ENCODE measurements at regions not wholly inside any gene's neighbourhood (a gene's known extent, or its start where the extent isn't known, plus 50 kb on each side); places are given as distances from the start of the nearest gene placed in this dataset.
"Not testable (repeated sequence)": the region's sequence is repeated elsewhere in the genome, so short reads cannot be mapped to it uniquely, and the experiment has no call there.

DNA sequence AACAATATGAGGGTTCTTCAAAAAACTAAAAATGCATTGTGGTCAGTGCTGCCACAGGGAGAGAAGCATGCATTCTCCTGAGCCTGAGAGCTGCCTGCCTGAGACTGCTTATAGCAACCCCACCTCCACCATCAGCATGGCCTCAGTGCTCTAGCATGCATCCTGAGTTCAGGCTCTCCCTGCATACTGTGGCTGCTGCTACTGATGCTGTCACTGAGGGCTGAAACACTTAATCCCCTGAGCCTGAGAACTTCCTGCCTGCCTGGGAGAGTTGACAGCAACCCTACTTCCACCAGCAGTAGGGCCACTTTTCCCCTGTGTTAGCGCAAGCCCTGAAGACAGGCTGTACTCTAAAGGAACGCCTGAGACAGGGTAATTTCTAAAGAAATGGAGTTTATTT lies 206.0 kb downstream of the FBXO4 start:
- H3K36me3 ChIP-seq (replicated peaks; ENCODE audit: control insufficient read depth, insufficient read depth, low read length): no peaks in the 10 kb centered on the region
- peak; percentile 1 for DNase-seq
- no peak overlapping the region for H3K4me3 ChIP-seq (ENCODE audit: insufficient read depth, low read depth, low read length)
- H3K27me3 ChIP-seq (ENCODE audit: control insufficient read depth, insufficient read depth, low read length): no peaks in the 10 kb centered on the region

DNA sequence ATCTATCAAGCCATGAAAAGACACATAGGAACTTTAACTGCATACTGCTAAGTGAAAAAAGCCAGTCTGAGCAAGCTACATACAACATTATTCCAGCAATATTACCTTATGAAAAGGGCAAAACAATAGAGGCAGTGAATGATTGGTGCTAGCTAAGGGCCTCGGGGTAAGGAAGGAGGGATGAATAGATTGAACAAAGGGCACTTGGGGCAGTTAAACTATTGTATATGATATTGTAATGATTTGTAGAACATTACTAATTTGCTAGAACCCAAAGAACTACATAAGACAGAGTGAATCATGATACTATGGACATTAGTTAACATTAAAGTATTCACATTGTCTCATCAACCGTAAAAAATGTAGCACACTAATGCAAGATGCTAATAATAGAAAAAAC lies 218.3 kb downstream of the FBXO4 start:
- Histone ChIP-seq H3K27me3 (ENCODE audit: control insufficient read depth, insufficient read depth, low read length) (no peaks in the 10 kb centered on the region), H3K36me3 (replicated peaks; ENCODE audit: control insufficient read depth, insufficient read depth, low read length) (no peaks in the 10 kb centered on the region), H3K4me3 (ENCODE audit: insufficient read depth, low read depth, low read length) (no peak overlapping the region)
- no peak for DNase-seq

GRCh38 chr5:42148813-42149212 lies 223.7 kb downstream of the FBXO4 start:
- no peaks in the 10 kb centered on the region for H3K36me3 ChIP-seq (replicated peaks; ENCODE audit: control insufficient read depth, insufficient read depth, low read length)
- H3K27me3 ChIP-seq (ENCODE audit: control insufficient read depth, insufficient read depth, low read length): no peaks in the 10 kb centered on the region
- no peak overlapping the region for H3K4me3 ChIP-seq (ENCODE audit: insufficient read depth, low read depth, low read length)
- no peak for DNase-seq

GRCh38 chr5:42157215-42157614 lies 232.1 kb downstream of the FBXO4 start:
- H3K4me3 ChIP-seq (ENCODE audit: insufficient read depth, low read depth, low read length): no peak overlapping the region
- no peaks in the 10 kb centered on the region for H3K27me3 ChIP-seq (ENCODE audit: control insufficient read depth, insufficient read depth, low read length)
- no peaks in the 10 kb centered on the region for H3K36me3 ChIP-seq (replicated peaks; ENCODE audit: control insufficient read depth, insufficient read depth, low read length)
- DNase-seq: no peak

DNA sequence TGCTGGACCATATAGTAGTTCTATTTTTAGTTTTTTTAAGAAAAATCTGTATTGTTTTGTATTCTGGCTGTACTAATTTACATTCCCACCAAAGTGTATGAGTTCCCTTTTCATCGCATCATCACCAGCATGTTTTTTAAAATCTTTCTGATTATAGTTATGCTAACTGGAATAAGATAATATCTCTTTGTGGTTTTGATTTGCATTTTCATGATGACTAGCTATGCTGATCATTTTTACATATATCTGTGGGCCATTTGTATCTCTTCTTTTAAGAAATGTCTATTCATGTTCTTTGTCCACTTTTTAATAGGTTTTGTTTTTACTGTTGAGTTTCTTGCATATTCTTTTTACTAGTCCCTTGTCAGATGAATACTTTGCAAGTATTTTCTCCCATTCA lies 238.0 kb downstream of the FBXO4 start:
- Histone ChIP-seq H3K4me3 (ENCODE audit: insufficient read depth, low read depth, low read length) (no peak overlapping the region), H3K27me3 (ENCODE audit: control insufficient read depth, insufficient read depth, low read length) (no peaks in the 10 kb centered on the region), H3K36me3 (replicated peaks; ENCODE audit: control insufficient read depth, insufficient read depth, low read length) (no peaks in the 10 kb centered on the region)
- DNase-seq: no peak

- DNase-seq: no peak
- Histone ChIP-seq H3K4me3 (ENCODE audit: insufficient read depth, low read depth, low read length) (no peak overlapping the region), H3K36me3 (replicated peaks; ENCODE audit: control insufficient read depth, insufficient read depth, low read length) (no peaks in the 10 kb centered on the region), H3K27me3 (ENCODE audit: control insufficient read depth, insufficient read depth, low read length) (no peaks in the 10 kb centered on the region)
Measured at GRCh38 chr5:42168091-42168670, 243.1 kb downstream of the FBXO4 start.

- H3K36me3 ChIP-seq (replicated peaks; ENCODE audit: control insufficient read depth, insufficient read depth, low read length); H3K4me3 ChIP-seq (ENCODE audit: insufficient read depth, low read depth, low read length); DNase-seq; H3K27me3 ChIP-seq (ENCODE audit: control insufficient read depth, insufficient read depth, low read length): not testable (repeated sequence)
Measured at GRCh38 chr5:42176118-42176517, 247.1 kb upstream of the GHR start.

- not testable (repeated sequence) for DNase-seq; H3K36me3 ChIP-seq (replicated peaks; ENCODE audit: control insufficient read depth, insufficient read depth, low read length); H3K4me3 ChIP-seq (ENCODE audit: insufficient read depth, low read depth, low read length); H3K27me3 ChIP-seq (ENCODE audit: control insufficient read depth, insufficient read depth, low read length)
Measured at GRCh38 chr5:42179843-42180242, 243.4 kb upstream of the GHR start.

DNA sequence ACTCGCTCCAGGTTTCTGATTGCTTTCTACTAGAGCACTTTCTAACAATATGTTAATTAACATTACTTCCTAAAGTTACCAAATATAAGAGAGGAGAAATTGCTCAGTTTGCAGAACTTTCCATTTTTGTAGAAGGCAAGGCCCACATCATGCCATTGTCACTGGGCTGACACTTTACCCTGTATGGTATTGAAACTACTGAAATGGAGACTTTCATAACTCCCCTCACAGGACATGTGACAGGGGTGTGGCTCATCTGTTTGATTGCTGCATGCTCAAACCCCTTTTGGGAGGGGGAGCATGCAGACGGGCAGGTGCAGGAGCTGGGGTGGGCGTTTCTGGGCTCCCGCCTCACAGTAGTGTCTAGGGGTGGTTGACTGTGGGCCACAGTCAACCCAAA lies 206.3 kb upstream of the GHR start:
- Histone ChIP-seq H3K27me3 (ENCODE audit: control insufficient read depth, insufficient read depth, low read length) (no peaks in the 10 kb centered on the region), H3K36me3 (replicated peaks; ENCODE audit: control insufficient read depth, insufficient read depth, low read length) (no peaks in the 10 kb centered on the region), H3K4me3 (ENCODE audit: insufficient read depth, low read depth, low read length) (no peak overlapping the region)
- DNase-seq: no peak

- Histone ChIP-seq H3K36me3 (replicated peaks; ENCODE audit: control insufficient read depth, insufficient read depth, low read length) (no peaks in the 10 kb centered on the region), H3K4me3 (ENCODE audit: insufficient read depth, low read depth, low read length) (no peak overlapping the region), H3K27me3 (ENCODE audit: control insufficient read depth, insufficient read depth, low read length) (no peaks in the 10 kb centered on the region)
- no peak for DNase-seq
Measured at GRCh38 chr5:42217791-42218190, 205.4 kb upstream of the GHR start.

DNA sequence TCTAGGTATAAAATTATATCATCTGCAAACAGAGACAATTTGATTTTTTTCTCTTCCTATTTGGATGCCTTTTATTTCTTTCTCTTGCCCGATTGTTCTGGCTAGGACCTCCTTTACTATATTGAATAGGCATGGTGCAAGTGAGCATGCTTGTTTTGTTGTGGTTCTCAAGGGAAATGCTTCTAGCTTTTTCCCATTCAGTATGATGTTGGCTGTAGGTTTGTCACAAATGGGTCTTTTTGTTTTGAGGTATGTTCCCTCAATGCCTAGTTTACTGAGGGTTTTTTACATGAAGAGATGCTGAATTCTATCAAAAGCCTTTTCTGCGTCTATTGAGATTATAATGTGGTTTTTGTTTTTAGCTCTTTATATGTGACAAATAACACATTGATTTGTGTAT lies 198.2 kb upstream of the GHR start:
- no peaks in the 10 kb centered on the region for H3K36me3 ChIP-seq (replicated peaks; ENCODE audit: control insufficient read depth, insufficient read depth, low read length)
- H3K4me3 ChIP-seq (ENCODE audit: insufficient read depth, low read depth, low read length): no peak overlapping the region
- no peaks in the 10 kb centered on the region for H3K27me3 ChIP-seq (ENCODE audit: control insufficient read depth, insufficient read depth, low read length)
- DNase-seq: no peak

- H3K27me3 ChIP-seq (ENCODE audit: control insufficient read depth, insufficient read depth, low read length): no peaks in the 10 kb centered on the region
- no peak for DNase-seq
- H3K36me3 ChIP-seq (replicated peaks; ENCODE audit: control insufficient read depth, insufficient read depth, low read length): no peaks in the 10 kb centered on the region
- no peak overlapping the region for H3K4me3 ChIP-seq (ENCODE audit: insufficient read depth, low read depth, low read length)
Measured at GRCh38 chr5:42228279-42228678, 195.0 kb upstream of the GHR start.

- no peaks in the 10 kb centered on the region for H3K27me3 ChIP-seq (ENCODE audit: control insufficient read depth, insufficient read depth, low read length)
- H3K4me3 ChIP-seq (ENCODE audit: insufficient read depth, low read depth, low read length): no peak overlapping the region
- no peaks in the 10 kb centered on the region for H3K36me3 ChIP-seq (replicated peaks; ENCODE audit: control insufficient read depth, insufficient read depth, low read length)
- no peak for DNase-seq
Measured at GRCh38 chr5:42230839-42231238, 192.4 kb upstream of the GHR start.

- Histone ChIP-seq H3K36me3 (replicated peaks; ENCODE audit: control insufficient read depth, insufficient read depth, low read length) (no peaks in the 10 kb centered on the region), H3K4me3 (ENCODE audit: insufficient read depth, low read depth, low read length) (no peak overlapping the region), H3K27me3 (ENCODE audit: control insufficient read depth, insufficient read depth, low read length) (no peaks in the 10 kb centered on the region)
- DNase-seq: no peak
Measured at GRCh38 chr5:42235241-42235640, 188.0 kb upstream of the GHR start.

- H3K36me3 ChIP-seq (replicated peaks; ENCODE audit: control insufficient read depth, insufficient read depth, low read length): no peaks in the 10 kb centered on the region
- H3K27me3 ChIP-seq (ENCODE audit: control insufficient read depth, insufficient read depth, low read length): no peaks in the 10 kb centered on the region
- H3K4me3 ChIP-seq (ENCODE audit: insufficient read depth, low read depth, low read length): no peak overlapping the region
- no peak for DNase-seq
Measured at GRCh38 chr5:42235837-42236236, 187.4 kb upstream of the GHR start.

GRCh38 chr5:42241636-42242035 lies 181.6 kb upstream of the GHR start:
- no peak overlapping the region for H3K4me3 ChIP-seq (ENCODE audit: insufficient read depth, low read depth, low read length)
- no peaks in the 10 kb centered on the region for H3K27me3 ChIP-seq (ENCODE audit: control insufficient read depth, insufficient read depth, low read length)
- no peak for DNase-seq
- H3K36me3 ChIP-seq (replicated peaks; ENCODE audit: control insufficient read depth, insufficient read depth, low read length): no peaks in the 10 kb centered on the region
